ENCODE measurements at regions not wholly inside any gene's neighbourhood (a gene's known extent, or its start where the extent isn't known, plus 50 kb on each side); places are given as distances from the start of the nearest gene placed in this dataset.

- no peak for TF ChIP-seq ZBTB40 (IDR thresholded peaks at IDR 0.05; ENCODE audit: borderline replicate concordance)
- TF ChIP-seq CEBPB (IDR thresholded peaks at IDR 0.05; ENCODE audit: borderline replicate concordance in 1 of 2, low read depth in 2 of 2, low read length in 2 of 2), result no peak
- no peak for TF ChIP-seq MEF2A (IDR thresholded peaks at IDR 0.05; ENCODE audit: insufficient read depth, low read depth, low read length)
- TF ChIP-seq NKRF (conservative IDR thresholded peaks at IDR 0.05), result no peak
- TF ChIP-seq ZNF217 (IDR thresholded peaks at IDR 0.05), result no peak
- no peak for TF ChIP-seq POLR2A (IDR thresholded peaks at IDR 0.05; ENCODE audit: low read depth, low read length)
- no peak for TF ChIP-seq BMI1 (IDR thresholded peaks at IDR 0.05; ENCODE audit: borderline replicate concordance)
- TF ChIP-seq MAX (IDR thresholded peaks at IDR 0.05; ENCODE audit: low read depth, low read length), result no peak
- TF ChIP-seq CBX5 (IDR thresholded peaks at IDR 0.05; ENCODE audit: low read depth), result no peak
These were observed 279.2 kb downstream of the NSG2 start for GRCh38 chr5:174324680-174325079.

All from GM12878 (cell line).